ENCODE measurements at regions not wholly inside any gene's neighbourhood (a gene's known extent, or its start where the extent isn't known, plus 50 kb on each side); places are given as distances from the start of the nearest gene placed in this dataset.

GRCh38 chr7:38112075-38112474, 66.0 kb upstream of the STARD3NL start:
- TF ChIP-seq CTCF (conservative IDR thresholded peaks at IDR 0.05) (no peak), ZFX (IDR thresholded peaks at IDR 0.05) (no peak)
